Activated T-cell treated with anti-CD3 and anti-CD28 coated beads for 48 hours (primary cell): ENCODE measurements at regions not wholly inside any gene's neighbourhood (a gene's known extent, or its start where the extent isn't known, plus 50 kb on each side); places are given as distances from the start of the nearest gene placed in this dataset.

Source experiments
- DNase-seq: peaks from one replicate; pipeline ENCODE4 v3.0.0-alpha.2; 2020; ENCODE audit warnings: low read depth

- no peak for DNase-seq
Measured at GRCh38 chr7:22962775-22963350, 51.1 kb downstream of the HYCC1 start.

- no peak for DNase-seq
Measured at GRCh38 chr7:22958742-22959141, 55.2 kb downstream of the HYCC1 start.

GRCh38 chr7:22954251-22954650 is 59.7 kb downstream of the HYCC1 start:
- no peak for DNase-seq

GRCh38 chr7:22952306-22953015 is 61.5 kb downstream of the HYCC1 start:
- no peak for DNase-seq

GRCh38 chr7:22949944-22950343 is 64.0 kb downstream of the HYCC1 start:
- no peak for DNase-seq

- no peak for DNase-seq
Measured at GRCh38 chr7:22949221-22949620, 64.7 kb downstream of the HYCC1 start.

GRCh38 chr7:22948770-22949169 is 65.2 kb downstream of the HYCC1 start:
- DNase-seq: no peak

- DNase-seq: no peak
Measured at GRCh38 chr7:22945584-22945983, 68.3 kb downstream of the HYCC1 start.

GRCh38 chr7:22944510-22944909 is 69.4 kb downstream of the HYCC1 start:
- DNase-seq: no peak

GRCh38 chr7:22944022-22944421 is 69.9 kb downstream of the HYCC1 start:
- no peak for DNase-seq

GRCh38 chr7:22942191-22942590 is 71.7 kb downstream of the HYCC1 start:
- no peak for DNase-seq

- DNase-seq: no peak
Measured at GRCh38 chr7:22939842-22940241, 74.1 kb downstream of the HYCC1 start.

- no peak for DNase-seq
Measured at GRCh38 chr7:22937946-22938345, 76.0 kb downstream of the HYCC1 start.

- no peak for DNase-seq
Measured at GRCh38 chr7:22936246-22936645, 77.7 kb downstream of the HYCC1 start.

- no peak for DNase-seq
Measured at GRCh38 chr7:22935269-22935668, 78.7 kb downstream of the HYCC1 start.

GRCh38 chr7:22934473-22935065 is 79.4 kb downstream of the HYCC1 start:
- no peak for DNase-seq

GRCh38 chr7:22934023-22934422 is 79.9 kb downstream of the HYCC1 start:
- no peak for DNase-seq

- DNase-seq: no peak
Measured at GRCh38 chr7:22932896-22933295, 81.0 kb downstream of the HYCC1 start.

GRCh38 chr7:22931011-22931410 is 82.9 kb downstream of the HYCC1 start:
- DNase-seq: no peak

GRCh38 chr7:22922307-22922706 is 91.6 kb downstream of the HYCC1 start:
- DNase-seq: no peak

- DNase-seq: no peak
Measured at GRCh38 chr7:22921386-22922086, 92.4 kb downstream of the HYCC1 start.

- no peak for DNase-seq
Measured at GRCh38 chr7:22920672-22921071, 93.3 kb downstream of the HYCC1 start.

GRCh38 chr7:22913158-22913557 is 90.5 kb upstream of the TOMM7 start:
- no peak for DNase-seq
